Tibial nerve (tissue), 4 donors: ENCODE measurements at regions not wholly inside any gene's neighbourhood (a gene's known extent, or its start where the extent isn't known, plus 50 kb on each side); places are given as distances from the start of the nearest gene placed in this dataset.

Experiments used
- CTCF ChIP-seq, 5 experiments: fragments of 200-600 bp in 3 of 5; fragments of 450-650 bp in 2 of 5; sonication (generic) in 3 of 5; IDR thresholded peaks; one replicate each; pipeline ENCODE4 v1.5.1; 2016 to 2019; ENCODE audit warnings: antibody characterized with exemption in 5 of 5, mild to moderate bottlenecking in 3 of 5, moderate library complexity in 2 of 5
- EP300 ChIP-seq, 2 donors: sonication (generic); formaldehyde crosslinking; IDR thresholded peaks; one replicate each; pipeline ENCODE4 v1.6.1; 2017; ENCODE audit warnings: antibody characterized with exemption in 2 of 2, mild to moderate bottlenecking in 1 of 2
- POLR2A ChIP-seq, 2 donors: fragments of 450-650 bp; IDR thresholded peaks; one replicate each; pipeline ENCODE4 v1.6.1; 2017; ENCODE audit warnings: antibody characterized with exemption in 2 of 2, mild to moderate bottlenecking in 2 of 2, moderate library complexity in 2 of 2

GRCh38 chr14:57018065-57018464, 207.8 kb upstream of the OTX2 start:
- TF ChIP-seq POLR2A (IDR thresholded peaks at IDR 0.05) (no peak), CTCF (IDR thresholded peaks at IDR 0.05) (no peak), EP300 (IDR thresholded peaks at IDR 0.05) (no peak)
